Fibroblast of villous mesenchyme (primary cell): ENCODE measurements at regions not wholly inside any gene's neighbourhood (a gene's known extent, or its start where the extent isn't known, plus 50 kb on each side); places are given as distances from the start of the nearest gene placed in this dataset.

Experiments used
- DNase-seq: peaks from one replicate; pipeline ENCODE4 v3.0.0-alpha.2; 2010; ENCODE audit warnings: low read depth
- H3K4me3 ChIP-seq: 2 replicates; pipeline ENCODE4 v1.5.1; 2011; ENCODE audit warnings: low read depth, mild to moderate bottlenecking, low read length
- CTCF ChIP-seq: IDR thresholded peaks from 2 replicates; pipeline ENCODE4 v1.5.1; 2012; ENCODE audit warnings: low read depth, mild to moderate bottlenecking, low read length; ENCODE audit not compliant: insufficient read depth

GRCh38 chr12:89106950-89107349 is 245.4 kb downstream of the DUSP6 start:
- no peak for DNase-seq
- no peak for TF ChIP-seq CTCF
- no peak overlapping the region for H3K4me3 ChIP-seq

- DNase-seq, result no peak
- no peak for TF ChIP-seq CTCF
- H3K4me3 ChIP-seq, result no peak overlapping the region
Observed at GRCh38 chr12:89105243-89105642, 247.1 kb downstream of the DUSP6 start.

- DNase-seq, result no peak
- no peak overlapping the region for H3K4me3 ChIP-seq
- no peak for TF ChIP-seq CTCF
Observed at GRCh38 chr12:89103831-89104230, 248.5 kb downstream of the DUSP6 start.

DNA sequence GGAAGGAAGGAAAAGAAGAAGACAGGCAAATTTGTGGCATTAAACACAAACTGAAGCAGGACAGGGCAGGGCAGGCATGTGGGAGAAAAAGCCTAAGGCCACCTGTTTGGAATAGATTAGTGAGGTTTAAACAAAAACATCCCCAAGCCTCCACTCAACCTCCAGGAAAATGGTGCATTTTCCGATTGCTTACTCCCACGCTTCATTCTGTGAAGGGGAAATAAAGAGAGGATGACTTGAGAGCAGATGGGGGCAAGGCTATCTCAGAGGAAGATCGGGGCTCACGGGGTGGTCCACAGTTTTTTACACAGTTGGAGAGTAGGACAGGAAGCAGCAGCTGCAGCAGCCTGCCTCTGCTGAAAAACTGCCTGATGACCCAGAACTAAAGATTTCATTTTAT is 250.9 kb downstream of the DUSP6 start:
- no peak overlapping the region for H3K4me3 ChIP-seq
- TF ChIP-seq CTCF, result no peak
- no peak for DNase-seq

- no peak for TF ChIP-seq CTCF
- peak; percentile 17 for DNase-seq
Observed at GRCh38 chr12:89098441-89099112, 253.7 kb downstream of the DUSP6 start.

DNA sequence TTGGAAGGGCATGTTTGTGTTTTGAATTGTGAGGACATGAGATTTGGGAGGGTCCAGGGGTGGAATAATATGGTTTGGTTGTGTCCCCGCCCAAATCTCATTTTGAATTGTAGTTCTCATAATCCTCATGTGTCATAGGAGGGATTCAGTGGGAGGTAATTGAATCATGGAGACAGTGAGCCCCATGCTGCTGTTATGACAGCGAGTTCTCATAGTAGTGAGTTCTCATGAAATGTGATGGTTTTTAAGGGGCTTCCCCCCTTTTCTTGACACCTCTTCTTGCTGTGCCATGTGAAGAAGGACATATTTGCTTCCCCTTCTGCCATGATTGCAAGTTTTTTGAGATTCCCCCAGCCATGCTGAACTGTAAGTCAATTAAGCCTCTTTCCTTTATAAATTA is 260.0 kb downstream of the DUSP6 start:
- TF ChIP-seq CTCF, result no peak
- no peak overlapping the region for H3K4me3 ChIP-seq
- no peak for DNase-seq

More at GRCh38 chr12:89098441-89099112, 253.7 kb downstream of the DUSP6 start:
- H3K4me3 ChIP-seq, result no peak overlapping the region

GRCh38 chr12:89091293-89091841 is 260.9 kb downstream of the DUSP6 start:
- H3K4me3 ChIP-seq, result no peak overlapping the region
- no peak for TF ChIP-seq CTCF

More at GRCh38 chr12:89091293-89091841, 260.9 kb downstream of the DUSP6 start:
- DNase-seq, result no peak
